Spleen (tissue), 11 donors: ENCODE measurements at regions not wholly inside any gene's neighbourhood (a gene's known extent, or its start where the extent isn't known, plus 50 kb on each side); places are given as distances from the start of the nearest gene placed in this dataset.
"Not testable (repeated sequence)": the region's sequence is repeated elsewhere in the genome, so short reads cannot be mapped to it uniquely, and the experiment has no call there.

ENCODE experiments used
- DNase-seq: peaks from one replicate; pipeline ENCODE4 v3.0.0-alpha.2; 2020
- H3K27ac ChIP-seq, 8 donors: fragments of 200-600 bp; sonication (generic) in 7 of 8; 1 replicate in 4 of 8; 2 replicates in 4 of 8; pipeline versions ENCODE4 v1.5.0 to v1.8.0; 2016 to 2021; ENCODE audit warnings: inconsistent platforms in 4 of 8, mild to moderate bottlenecking in 4 of 8, moderate library complexity in 1 of 8
- H3K27me3 ChIP-seq, 7 donors: fragments of 200-600 bp; sonication (generic) in 6 of 7; replicated peaks in 1 of 7; 1 replicate in 4 of 7; 2 replicates in 3 of 7; pipeline versions ENCODE4 v1.5.0 to v1.8.0; 2016 to 2021; ENCODE audit warnings: inconsistent platforms in 3 of 7, mild to moderate bottlenecking in 1 of 7
- H3K36me3 ChIP-seq, 6 donors: fragments of 200-600 bp; sonication (generic) in 5 of 6; 1 replicate in 4 of 6; 2 replicates in 2 of 6; pipeline versions ENCODE4 v1.5.0 to v1.8.0; 2016 to 2021; ENCODE audit warnings: inconsistent platforms in 2 of 6
- H3K4me1 ChIP-seq, 6 donors: fragments of 200-600 bp; sonication (generic) in 5 of 6; 1 replicate in 3 of 6; 2 replicates in 3 of 6; pipeline versions ENCODE4 v1.5.0 to v1.8.0; 2016 to 2021; ENCODE audit warnings: inconsistent platforms in 3 of 6
- H3K4me3 ChIP-seq, 8 donors: fragments of 200-600 bp; sonication (generic) in 7 of 8; 1 replicate in 4 of 8; 2 replicates in 4 of 8; pipeline versions ENCODE4 v1.5.0 to v1.8.0; 2016 to 2021; ENCODE audit warnings: inconsistent platforms in 4 of 8, mild to moderate bottlenecking in 4 of 8, moderate library complexity in 2 of 8
- H3K9me3 ChIP-seq, 8 donors: fragments of 200-600 bp; sonication (generic) in 7 of 8; 1 replicate in 4 of 8; 2 replicates in 4 of 8; pipeline versions ENCODE4 v1.5.0 to v1.8.0; 2016 to 2021; ENCODE audit warnings: inconsistent platforms in 4 of 8
- POLR2A ChIP-seq, 3 donors: fragments of 450-650 bp; IDR thresholded peaks; one replicate each; pipeline ENCODE4 v1.5.1; 2017; ENCODE audit warnings: antibody characterized with exemption in 3 of 3, mild to moderate bottlenecking in 1 of 3
- POLR2AphosphoS5 ChIP-seq, 3 donors: sonication (generic); formaldehyde crosslinking; IDR thresholded peaks; one replicate each; pipeline ENCODE4 v1.5.1; 2017; ENCODE audit warnings: antibody characterized with exemption in 3 of 3
- WGBS, 5 donors: extraction: QIAGEN DNeasy Blood & Tissue Kit in 3 of 5; methylation state at CpG; one replicate each; pipeline versions ENCODE4 v1.1.5 to v1.1.7; 2013 to 2018; 5-methylcytosine and 5-hydroxymethylcytosine counted together
- intact Hi-C: fragments of 100-400 bp; cut with DNase I; formaldehyde crosslinking; loops from one replicate; pipeline ENCODE4 v1.15.0; 2023; ENCODE audit warnings: low total_unique reads
- TF ChIP-seq, protein P1 (sequence below), 11 experiments: fragments of 200-600 bp in 7 of 11; fragments of 450-650 bp in 4 of 11; sonication (generic) in 4 of 11; IDR thresholded peaks in 8 of 11; conservative IDR thresholded peaks in 3 of 11; 1 replicate in 7 of 11; 2 replicates in 4 of 11; pipeline versions ENCODE4 v1.4.0 to v1.8.0; 2016 to 2021; ENCODE audit warnings: antibody characterized with exemption in 11 of 11, inconsistent platforms in 4 of 11, mild to moderate bottlenecking in 1 of 11
- donor health status: healthy with polysubstance abuse.
- donor health status: DM: no; HTN: no; CAD: no; lungs with moderate emphysema.
- donor health status: DM: no; HTN: no; CAD: no.
- donor health status: Bipolar disorder and iron deficiency.
- donor health status: healthy.
- donor health status: DM: no; HTN: no; CAD: no.
- donor health status: DM: yes; HTN: yes; CAD: no.

DNA sequence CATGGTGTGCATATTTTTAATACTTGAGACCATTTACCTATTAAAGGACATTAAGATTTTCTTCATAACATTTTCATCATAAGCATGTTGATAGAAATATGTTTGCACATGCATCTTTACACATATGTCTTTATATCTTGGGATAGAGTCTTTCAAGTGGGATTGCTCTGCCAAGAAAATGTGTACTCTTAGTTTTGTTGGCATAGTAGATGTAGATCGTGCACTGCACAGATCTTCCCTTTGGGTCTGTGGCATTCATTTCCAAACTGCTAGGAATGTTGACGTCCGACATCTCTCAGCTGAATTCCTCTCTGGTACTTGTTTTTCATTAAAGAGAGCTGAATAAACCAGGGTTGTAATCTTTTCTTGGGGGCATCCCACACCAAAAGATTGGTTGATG is 183.2 kb upstream of the RPRM start:
- WGBS, 5 donors: 85 to 91% (median 89%) methylated on average over 3 of the region's 3 CpGs
- TF ChIP-seq POLR2AphosphoS5 (IDR thresholded peaks at IDR 0.05): no peak
- TF ChIP-seq, protein P1, sequence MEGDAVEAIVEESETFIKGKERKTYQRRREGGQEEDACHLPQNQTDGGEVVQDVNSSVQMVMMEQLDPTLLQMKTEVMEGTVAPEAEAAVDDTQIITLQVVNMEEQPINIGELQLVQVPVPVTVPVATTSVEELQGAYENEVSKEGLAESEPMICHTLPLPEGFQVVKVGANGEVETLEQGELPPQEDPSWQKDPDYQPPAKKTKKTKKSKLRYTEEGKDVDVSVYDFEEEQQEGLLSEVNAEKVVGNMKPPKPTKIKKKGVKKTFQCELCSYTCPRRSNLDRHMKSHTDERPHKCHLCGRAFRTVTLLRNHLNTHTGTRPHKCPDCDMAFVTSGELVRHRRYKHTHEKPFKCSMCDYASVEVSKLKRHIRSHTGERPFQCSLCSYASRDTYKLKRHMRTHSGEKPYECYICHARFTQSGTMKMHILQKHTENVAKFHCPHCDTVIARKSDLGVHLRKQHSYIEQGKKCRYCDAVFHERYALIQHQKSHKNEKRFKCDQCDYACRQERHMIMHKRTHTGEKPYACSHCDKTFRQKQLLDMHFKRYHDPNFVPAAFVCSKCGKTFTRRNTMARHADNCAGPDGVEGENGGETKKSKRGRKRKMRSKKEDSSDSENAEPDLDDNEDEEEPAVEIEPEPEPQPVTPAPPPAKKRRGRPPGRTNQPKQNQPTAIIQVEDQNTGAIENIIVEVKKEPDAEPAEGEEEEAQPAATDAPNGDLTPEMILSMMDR (IDR thresholded peaks at IDR 0.05 in 8 of 11, conservative IDR thresholded peaks at IDR 0.05 in 3 of 11): no peak
- no peak for TF ChIP-seq POLR2A (IDR thresholded peaks at IDR 0.05)
- Histone ChIP-seq H3K27ac (no peak overlapping the region), H3K36me3 (no peaks in the 10 kb centered on the region), H3K27me3 (no peaks in the 10 kb centered on the region), H3K4me3 (no peak overlapping the region), H3K9me3 (peaks cover 0 to 29% (median 9%) of the 10 kb centered on the region in 8 donors), H3K4me1 (no peaks in the 10 kb centered on the region)
- intact Hi-C loops: no loop called here
- DNase-seq: no peak

DNA sequence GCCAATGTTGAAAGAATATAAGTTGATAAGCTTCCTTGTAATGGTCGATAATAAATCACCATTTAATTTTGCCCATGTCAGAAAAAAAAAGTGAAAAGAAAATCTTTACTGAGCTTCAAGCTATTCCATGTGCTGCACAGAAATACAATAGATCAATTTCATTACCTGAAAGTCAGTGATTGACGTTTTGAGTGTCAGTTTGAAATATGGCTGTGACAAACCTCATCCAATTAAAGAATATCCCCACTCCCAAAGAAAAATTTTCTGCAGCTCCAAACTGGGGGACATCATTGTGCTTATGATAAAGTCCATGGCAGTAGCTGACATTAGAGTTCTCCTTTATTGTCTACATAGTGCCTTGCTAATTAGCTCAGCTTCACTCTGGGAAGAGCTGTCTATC is 184.8 kb upstream of the RPRM start:
- no peak for DNase-seq
- Histone ChIP-seq H3K27ac (no peak overlapping the region), H3K9me3 (peaks cover 0 to 38% (median 11%) of the 10 kb centered on the region in 8 donors), H3K36me3 (no peaks in the 10 kb centered on the region), H3K4me3 (no peak overlapping the region), H3K4me1 (no peaks in the 10 kb centered on the region), H3K27me3 (no peaks in the 10 kb centered on the region)
- intact Hi-C loops: no loop called here
- TF ChIP-seq POLR2AphosphoS5 (IDR thresholded peaks at IDR 0.05) (no peak), POLR2A (IDR thresholded peaks at IDR 0.05) (no peak)
- TF ChIP-seq, protein P1 (IDR thresholded peaks at IDR 0.05 in 8 of 11, conservative IDR thresholded peaks at IDR 0.05 in 3 of 11): no peak
- WGBS, 5 donors: 45 to 67% (median 56%) methylated on average over 2 of the region's 2 CpGs

DNA sequence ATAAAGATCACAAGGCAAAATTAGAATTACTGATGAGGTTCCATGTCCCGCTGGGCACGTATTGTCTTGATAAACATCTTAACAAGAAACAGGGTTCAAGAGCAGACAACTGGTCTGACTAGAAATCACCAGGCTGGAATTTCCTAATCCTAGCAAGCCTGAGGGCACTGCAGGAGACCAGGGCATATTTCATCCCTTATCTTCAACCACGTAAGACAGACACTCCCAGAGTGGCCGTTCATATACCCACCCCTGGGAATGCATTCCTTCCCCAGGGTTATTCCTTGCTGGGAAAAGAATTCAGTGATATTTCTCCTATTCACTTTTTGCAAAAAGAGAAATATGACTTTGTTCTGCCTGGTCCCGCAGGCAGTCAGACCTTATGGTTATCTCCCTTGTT is 185.4 kb upstream of the RPRM start:
- DNase-seq, H3K27me3 ChIP-seq, H3K4me3 ChIP-seq, intact Hi-C loops, H3K4me1 ChIP-seq, H3K36me3 ChIP-seq, H3K27ac ChIP-seq: not testable (repeated sequence)
- peaks cover 0 to 44% (median 16%) of the 10 kb centered on the region in 8 donors for H3K9me3 ChIP-seq
- 82 to 89% (median 84%) methylated on average over 5 of the region's 5 CpGs for WGBS, 5 donors

DNA sequence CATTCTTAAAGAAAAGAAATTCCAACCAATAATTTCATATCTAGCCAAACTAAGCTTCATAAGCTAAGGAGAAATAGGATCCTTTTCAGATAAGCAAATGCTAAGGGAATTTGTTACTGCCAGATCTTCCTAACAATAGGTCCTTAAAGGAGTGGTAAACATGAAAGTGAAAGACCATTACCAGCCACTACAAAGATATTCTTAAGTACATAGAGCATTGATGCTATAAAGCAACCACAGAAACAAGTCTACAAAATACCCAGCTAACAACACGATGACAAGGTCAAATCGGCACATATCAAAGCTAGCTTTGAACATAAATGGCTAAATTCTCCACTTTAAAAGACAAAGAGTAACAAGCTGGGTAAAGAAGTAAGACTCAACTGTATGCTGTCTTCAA is 188.9 kb upstream of the RPRM start:
- TF ChIP-seq POLR2AphosphoS5 (IDR thresholded peaks at IDR 0.05) (no peak), POLR2A (IDR thresholded peaks at IDR 0.05) (no peak)
- TF ChIP-seq, protein P1 (IDR thresholded peaks at IDR 0.05 in 8 of 11, conservative IDR thresholded peaks at IDR 0.05 in 3 of 11): no peak
- WGBS, 5 donors: 90 to 97% (median 93%) methylated on average over 2 of the region's 2 CpGs
- no peak overlapping the region for H3K4me3 ChIP-seq
- no peak for DNase-seq
- H3K9me3 ChIP-seq: peaks cover 0 to 63% (median 21%) of the 10 kb centered on the region in 8 donors
- no peaks in the 10 kb centered on the region for H3K36me3 ChIP-seq
- H3K27me3 ChIP-seq: no peaks in the 10 kb centered on the region
- intact Hi-C loops: no loop called here
- no peak overlapping the region for H3K27ac ChIP-seq
- no peaks in the 10 kb centered on the region for H3K4me1 ChIP-seq

DNA sequence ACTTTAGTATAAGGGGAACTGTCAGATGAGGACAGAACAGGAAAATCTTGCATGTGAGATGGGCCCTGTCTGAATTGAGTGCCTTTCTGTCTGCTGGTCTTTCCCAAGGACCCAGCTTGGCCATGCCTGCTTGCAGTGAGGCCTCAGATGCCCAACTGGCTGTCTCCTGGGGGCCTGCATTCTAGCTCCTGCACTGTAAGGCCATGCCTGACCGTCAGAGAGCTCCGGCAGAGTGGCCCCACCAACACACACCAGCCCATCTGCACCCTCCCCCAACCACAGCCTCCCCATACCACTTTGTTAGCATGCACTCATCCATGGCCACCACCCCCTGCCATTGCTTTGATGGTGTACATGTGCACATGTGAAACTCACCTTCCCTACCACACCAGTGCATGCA is 190.4 kb upstream of the RPRM start:
- DNase-seq: peak; percentile 65
- no peaks in the 10 kb centered on the region for H3K27me3 ChIP-seq
- TF ChIP-seq POLR2A (IDR thresholded peaks at IDR 0.05) (no peak), POLR2AphosphoS5 (IDR thresholded peaks at IDR 0.05) (no peak)
- TF ChIP-seq, protein P1 (IDR thresholded peaks at IDR 0.05 in 8 of 11, conservative IDR thresholded peaks at IDR 0.05 in 3 of 11): no peak
- H3K4me1 ChIP-seq: no peaks in the 10 kb centered on the region
- peaks cover 0 to 63% (median 12%) of the 10 kb centered on the region in 8 donors for H3K9me3 ChIP-seq
- no peaks in the 10 kb centered on the region for H3K36me3 ChIP-seq
- H3K4me3 ChIP-seq: no peak overlapping the region
- WGBS, 5 donors: 52 to 79% (median 71%) methylated on average over 2 of the region's 2 CpGs
- H3K27ac ChIP-seq: no peak overlapping the region
- intact Hi-C loops: no loop called here
